ENCODE measurements at regions not wholly inside any gene's neighbourhood (a gene's known extent, or its start where the extent isn't known, plus 50 kb on each side); places are given as distances from the start of the nearest gene placed in this dataset.

DNA sequence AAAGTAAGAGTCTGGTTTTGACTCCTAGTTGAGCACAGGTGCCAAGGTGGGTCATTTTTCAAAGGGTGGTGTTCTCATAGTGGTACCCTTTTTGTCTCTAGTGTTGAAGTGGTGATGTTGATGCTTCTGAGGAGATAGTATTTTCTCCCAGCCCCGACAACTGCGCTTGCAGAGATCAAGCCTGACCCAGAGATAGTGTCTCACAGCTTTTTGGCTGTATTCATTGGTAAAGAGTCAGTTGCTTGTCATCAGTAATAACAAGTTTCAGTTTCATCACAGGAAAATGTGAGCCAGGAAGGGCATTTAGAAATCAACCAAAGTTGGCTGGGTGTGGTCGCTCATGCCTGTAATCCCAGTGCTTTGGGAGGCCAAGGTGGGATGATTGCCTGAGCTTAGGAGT is 139.3 kb downstream of the NFKBIZ start (continued):
- TF ChIP-seq, protein P1, sequence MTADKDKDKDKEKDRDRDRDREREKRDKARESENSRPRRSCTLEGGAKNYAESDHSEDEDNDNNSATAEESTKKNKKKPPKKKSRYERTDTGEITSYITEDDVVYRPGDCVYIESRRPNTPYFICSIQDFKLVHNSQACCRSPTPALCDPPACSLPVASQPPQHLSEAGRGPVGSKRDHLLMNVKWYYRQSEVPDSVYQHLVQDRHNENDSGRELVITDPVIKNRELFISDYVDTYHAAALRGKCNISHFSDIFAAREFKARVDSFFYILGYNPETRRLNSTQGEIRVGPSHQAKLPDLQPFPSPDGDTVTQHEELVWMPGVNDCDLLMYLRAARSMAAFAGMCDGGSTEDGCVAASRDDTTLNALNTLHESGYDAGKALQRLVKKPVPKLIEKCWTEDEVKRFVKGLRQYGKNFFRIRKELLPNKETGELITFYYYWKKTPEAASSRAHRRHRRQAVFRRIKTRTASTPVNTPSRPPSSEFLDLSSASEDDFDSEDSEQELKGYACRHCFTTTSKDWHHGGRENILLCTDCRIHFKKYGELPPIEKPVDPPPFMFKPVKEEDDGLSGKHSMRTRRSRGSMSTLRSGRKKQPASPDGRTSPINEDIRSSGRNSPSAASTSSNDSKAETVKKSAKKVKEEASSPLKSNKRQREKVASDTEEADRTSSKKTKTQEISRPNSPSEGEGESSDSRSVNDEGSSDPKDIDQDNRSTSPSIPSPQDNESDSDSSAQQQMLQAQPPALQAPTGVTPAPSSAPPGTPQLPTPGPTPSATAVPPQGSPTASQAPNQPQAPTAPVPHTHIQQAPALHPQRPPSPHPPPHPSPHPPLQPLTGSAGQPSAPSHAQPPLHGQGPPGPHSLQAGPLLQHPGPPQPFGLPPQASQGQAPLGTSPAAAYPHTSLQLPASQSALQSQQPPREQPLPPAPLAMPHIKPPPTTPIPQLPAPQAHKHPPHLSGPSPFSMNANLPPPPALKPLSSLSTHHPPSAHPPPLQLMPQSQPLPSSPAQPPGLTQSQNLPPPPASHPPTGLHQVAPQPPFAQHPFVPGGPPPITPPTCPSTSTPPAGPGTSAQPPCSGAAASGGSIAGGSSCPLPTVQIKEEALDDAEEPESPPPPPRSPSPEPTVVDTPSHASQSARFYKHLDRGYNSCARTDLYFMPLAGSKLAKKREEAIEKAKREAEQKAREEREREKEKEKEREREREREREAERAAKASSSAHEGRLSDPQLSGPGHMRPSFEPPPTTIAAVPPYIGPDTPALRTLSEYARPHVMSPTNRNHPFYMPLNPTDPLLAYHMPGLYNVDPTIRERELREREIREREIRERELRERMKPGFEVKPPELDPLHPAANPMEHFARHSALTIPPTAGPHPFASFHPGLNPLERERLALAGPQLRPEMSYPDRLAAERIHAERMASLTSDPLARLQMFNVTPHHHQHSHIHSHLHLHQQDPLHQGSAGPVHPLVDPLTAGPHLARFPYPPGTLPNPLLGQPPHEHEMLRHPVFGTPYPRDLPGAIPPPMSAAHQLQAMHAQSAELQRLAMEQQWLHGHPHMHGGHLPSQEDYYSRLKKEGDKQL (CRISPR knock-in tag; IDR thresholded peaks at IDR 0.05; ENCODE audit: low read depth), result no peak
- no peak for TF ChIP-seq ZNF383 (CRISPR knock-in tag; IDR thresholded peaks at IDR 0.05; ENCODE audit: borderline replicate concordance)
- TF ChIP-seq NRL (CRISPR knock-in tag; IDR thresholded peaks at IDR 0.05; ENCODE audit: borderline replicate concordance), result no peak
- no peak for TF ChIP-seq REXO4 (CRISPR knock-in tag; IDR thresholded peaks at IDR 0.05; ENCODE audit: borderline replicate concordance)
- TF ChIP-seq SP140L (CRISPR knock-in tag; IDR thresholded peaks at IDR 0.05; ENCODE audit: borderline replicate concordance), result no peak
- no peak for TF ChIP-seq ZNF850 (CRISPR knock-in tag; conservative IDR thresholded peaks at IDR 0.05)
- TF ChIP-seq JUN (CRISPR knock-in tag; IDR thresholded peaks at IDR 0.05), result no peak
- no peak for TF ChIP-seq PAWR (CRISPR knock-in tag; IDR thresholded peaks at IDR 0.05; ENCODE audit: borderline replicate concordance)
- TF ChIP-seq AKAP8 (CRISPR knock-in tag; IDR thresholded peaks at IDR 0.05), result no peak
- no peak for TF ChIP-seq ZNF44 (CRISPR knock-in tag; IDR thresholded peaks at IDR 0.05)
